Breast epithelium (tissue), 4 donors: ENCODE measurements at regions not wholly inside any gene's neighbourhood (a gene's known extent, or its start where the extent isn't known, plus 50 kb on each side); places are given as distances from the start of the nearest gene placed in this dataset.

Experiments used
- DNase-seq, 2 donors: peaks; one replicate each; pipeline ENCODE4 v3.0.0-alpha.2; 2019; ENCODE audit warnings: low spot score in 2 of 2
- H3K27ac ChIP-seq, 2 donors: fragments of 200-600 bp; sonication (generic) in 1 of 2; one replicate each; pipeline ENCODE4 v1.5.1; 2016 to 2019; ENCODE audit warnings: mild to moderate bottlenecking in 1 of 2
- H3K27me3 ChIP-seq, 2 donors: fragments of 200-600 bp; sonication (generic) in 1 of 2; one replicate each; pipeline versions ENCODE4 v1.5.1 to v1.6.0; 2017 to 2019; ENCODE audit warnings: control low read depth in 1 of 2, mild to moderate bottlenecking in 1 of 2
- H3K36me3 ChIP-seq: fragments of 200-600 bp; one replicate; pipeline ENCODE4 v1.5.1; 2019
- H3K4me1 ChIP-seq, 2 donors: fragments of 200-600 bp; sonication (generic); one replicate each; pipeline ENCODE4 v1.5.1; 2016 to 2019; ENCODE audit warnings: control low read depth in 1 of 2
- H3K4me3 ChIP-seq, 3 donors: fragments of 200-600 bp; sonication (generic); 1 replicate in 2 of 3; 2 replicates in 1 of 3; pipeline ENCODE4 v1.5.1; 2016 to 2019; ENCODE audit warnings: mild to moderate bottlenecking in 3 of 3, moderate library complexity in 2 of 3
- H3K9me3 ChIP-seq, 2 donors: fragments of 200-600 bp; sonication (generic) in 1 of 2; one replicate each; pipeline ENCODE4 v1.5.1; 2016 to 2019; ENCODE audit warnings: control low read depth in 1 of 2
- POLR2A ChIP-seq: fragments of 450-650 bp; IDR thresholded peaks from one replicate; pipeline ENCODE4 v1.6.1; 2016; ENCODE audit warnings: antibody characterized with exemption, mild to moderate bottlenecking, moderate library complexity
- POLR2AphosphoS5 ChIP-seq, 3 donors: sonication (generic); formaldehyde crosslinking; IDR thresholded peaks; one replicate each; pipeline ENCODE4 v1.6.1; 2017; ENCODE audit warnings: antibody characterized with exemption in 3 of 3
- intact Hi-C: fragments of 100-400 bp; cut with DNase I; formaldehyde crosslinking; loops from one replicate; pipeline ENCODE4 v1.15.1; 2023; ENCODE audit warnings: low total_unique reads
- TF ChIP-seq, protein P1 (sequence below), 3 donors: fragments of 450-650 bp; IDR thresholded peaks; one replicate each; pipeline ENCODE4 v1.5.1; 2016 to 2017; ENCODE audit warnings: antibody characterized with exemption in 3 of 3, mild to moderate bottlenecking in 3 of 3, moderate library complexity in 3 of 3

DNA sequence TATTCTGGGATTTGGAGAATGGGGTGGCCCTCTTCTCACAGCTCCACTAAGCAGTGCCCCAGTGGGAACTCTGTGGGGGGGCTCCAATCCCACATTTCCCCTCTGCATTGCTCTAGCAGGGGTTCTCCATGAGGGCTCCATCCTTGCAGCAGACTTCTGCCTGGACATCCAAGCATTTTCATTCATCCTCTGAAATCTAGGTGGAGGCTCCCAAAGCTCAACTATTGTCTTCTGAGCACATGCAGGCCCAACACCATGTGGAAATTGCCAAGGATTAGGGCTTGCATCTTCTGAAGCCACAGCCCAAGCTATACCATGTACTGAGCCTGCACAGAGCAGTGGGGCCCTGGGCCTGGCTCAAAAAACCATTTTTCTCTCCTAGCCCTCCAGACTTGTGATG, 162.4 kb upstream of the CWC22 start:
- H3K27me3 ChIP-seq: no peaks in the 10 kb centered on the region
- no peaks in the 10 kb centered on the region for H3K4me1 ChIP-seq
- no peaks in the 10 kb centered on the region for H3K36me3 ChIP-seq
- TF ChIP-seq POLR2AphosphoS5 (IDR thresholded peaks at IDR 0.05) (no peak), POLR2A (no peak)
- TF ChIP-seq, protein P1, sequence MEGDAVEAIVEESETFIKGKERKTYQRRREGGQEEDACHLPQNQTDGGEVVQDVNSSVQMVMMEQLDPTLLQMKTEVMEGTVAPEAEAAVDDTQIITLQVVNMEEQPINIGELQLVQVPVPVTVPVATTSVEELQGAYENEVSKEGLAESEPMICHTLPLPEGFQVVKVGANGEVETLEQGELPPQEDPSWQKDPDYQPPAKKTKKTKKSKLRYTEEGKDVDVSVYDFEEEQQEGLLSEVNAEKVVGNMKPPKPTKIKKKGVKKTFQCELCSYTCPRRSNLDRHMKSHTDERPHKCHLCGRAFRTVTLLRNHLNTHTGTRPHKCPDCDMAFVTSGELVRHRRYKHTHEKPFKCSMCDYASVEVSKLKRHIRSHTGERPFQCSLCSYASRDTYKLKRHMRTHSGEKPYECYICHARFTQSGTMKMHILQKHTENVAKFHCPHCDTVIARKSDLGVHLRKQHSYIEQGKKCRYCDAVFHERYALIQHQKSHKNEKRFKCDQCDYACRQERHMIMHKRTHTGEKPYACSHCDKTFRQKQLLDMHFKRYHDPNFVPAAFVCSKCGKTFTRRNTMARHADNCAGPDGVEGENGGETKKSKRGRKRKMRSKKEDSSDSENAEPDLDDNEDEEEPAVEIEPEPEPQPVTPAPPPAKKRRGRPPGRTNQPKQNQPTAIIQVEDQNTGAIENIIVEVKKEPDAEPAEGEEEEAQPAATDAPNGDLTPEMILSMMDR (IDR thresholded peaks at IDR 0.05): no peak
- intact Hi-C loops: no loop called here
- DNase-seq: no peak
- H3K9me3 ChIP-seq: peaks cover 13 to 17% of the 10 kb centered on the region in 2 donors
- H3K27ac ChIP-seq: no peak overlapping the region
- H3K4me3 ChIP-seq: no peak overlapping the region

DNA sequence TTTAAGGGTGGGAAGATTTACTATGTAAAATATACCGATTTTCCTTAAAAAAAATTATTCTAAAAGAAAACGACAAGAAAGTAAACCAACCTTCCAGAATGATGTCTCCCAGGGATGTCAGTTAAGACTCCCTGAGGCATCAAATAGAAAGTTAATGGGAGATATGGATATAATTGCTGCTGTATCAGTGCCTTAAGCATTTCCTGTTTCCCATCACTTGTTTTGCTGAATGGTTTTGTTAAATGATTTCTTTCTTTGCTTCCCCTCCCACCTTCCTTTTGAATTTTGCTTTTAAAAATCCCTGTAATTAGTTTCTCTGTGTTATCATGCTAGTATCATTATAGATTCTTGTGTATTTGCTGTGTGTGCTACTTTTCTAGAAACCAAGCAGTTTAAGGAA, 154.3 kb upstream of the CWC22 start:
- intact Hi-C loops: no loop called here
- Histone ChIP-seq H3K27me3 (no peaks in the 10 kb centered on the region), H3K4me1 (no peaks in the 10 kb centered on the region), H3K4me3 (no peak overlapping the region), H3K9me3 (no peaks in the 10 kb centered on the region), H3K27ac (no peak overlapping the region), H3K36me3 (no peaks in the 10 kb centered on the region)
- TF ChIP-seq POLR2A: no peak
- TF ChIP-seq, protein P1 (IDR thresholded peaks at IDR 0.05): no peak
- no peak for TF ChIP-seq POLR2AphosphoS5 (IDR thresholded peaks at IDR 0.05)
- DNase-seq: no peak

DNA sequence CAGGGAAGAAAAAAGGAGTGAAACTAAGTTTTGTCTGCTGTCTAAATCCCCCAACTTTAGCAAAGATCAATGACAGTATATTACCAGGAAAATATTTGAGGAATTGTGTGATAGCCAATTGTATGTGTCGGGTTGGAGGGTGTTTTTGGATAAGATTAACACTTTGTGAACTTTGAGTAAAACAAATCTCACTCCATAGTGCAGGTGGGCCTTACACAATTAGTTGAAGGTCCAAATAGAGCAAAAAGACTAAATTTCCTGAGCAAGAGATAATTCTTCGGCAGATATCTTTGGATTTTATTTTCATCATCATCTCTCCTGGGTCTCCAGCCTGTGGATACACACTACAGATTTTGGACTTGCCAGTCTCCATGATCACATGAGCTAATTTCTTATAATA, 152.8 kb upstream of the CWC22 start:
- Histone ChIP-seq H3K4me3 (no peak overlapping the region), H3K9me3 (no peaks in the 10 kb centered on the region), H3K27ac (no peak overlapping the region), H3K4me1 (no peaks in the 10 kb centered on the region), H3K27me3 (no peaks in the 10 kb centered on the region), H3K36me3 (no peaks in the 10 kb centered on the region)
- no peak for DNase-seq
- no peak for TF ChIP-seq POLR2AphosphoS5 (IDR thresholded peaks at IDR 0.05)
- TF ChIP-seq, protein P1 (IDR thresholded peaks at IDR 0.05): no peak
- intact Hi-C loops: no loop called here

DNA sequence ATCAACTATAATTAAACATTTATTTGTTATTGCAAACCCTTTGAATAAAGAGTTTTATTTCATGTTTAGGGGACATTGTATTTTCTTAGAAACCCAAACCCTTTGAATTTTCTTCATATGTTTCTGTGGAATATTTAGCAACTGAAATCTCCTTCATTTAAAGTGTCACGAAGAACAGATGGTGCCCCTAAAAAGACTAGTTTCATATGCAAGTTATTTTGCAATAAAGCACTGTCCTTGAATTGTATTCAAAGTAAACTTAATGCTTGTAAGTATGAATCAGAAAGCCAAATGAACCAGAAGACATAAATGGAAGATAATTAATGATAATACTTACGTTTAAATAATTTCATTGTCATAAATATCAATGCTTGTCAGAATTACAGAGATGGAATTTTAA, 151.9 kb upstream of the CWC22 start:
- no peak for TF ChIP-seq POLR2A
- TF ChIP-seq, protein P1 (IDR thresholded peaks at IDR 0.05): no peak
- TF ChIP-seq POLR2AphosphoS5 (IDR thresholded peaks at IDR 0.05): no peak
- H3K27me3 ChIP-seq: no peaks in the 10 kb centered on the region
- no peaks in the 10 kb centered on the region for H3K9me3 ChIP-seq
- no peak overlapping the region for H3K27ac ChIP-seq
- no peak overlapping the region for H3K4me3 ChIP-seq
- no peaks in the 10 kb centered on the region for H3K4me1 ChIP-seq
- intact Hi-C loops: no loop called here
- DNase-seq: no peak
- H3K36me3 ChIP-seq: no peaks in the 10 kb centered on the region

DNA sequence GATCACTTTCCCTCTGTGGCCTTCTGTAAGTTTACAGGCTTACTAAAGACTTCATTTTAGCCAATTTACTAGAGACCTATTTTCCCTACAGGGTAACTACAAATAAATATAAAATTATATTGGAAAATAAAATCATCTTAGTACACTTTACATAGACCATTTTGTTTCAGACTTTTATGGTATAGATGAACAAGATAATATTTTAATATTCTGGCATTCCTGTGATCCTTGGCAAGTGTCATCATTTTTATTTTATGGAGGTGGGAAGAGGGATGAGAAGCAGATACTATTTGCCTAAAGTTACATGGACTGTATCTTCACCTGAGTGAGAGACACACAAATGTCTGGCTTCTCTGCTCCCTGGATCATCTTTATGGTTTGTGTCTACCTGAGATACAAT, 149.6 kb upstream of the CWC22 start:
- no peak overlapping the region for H3K27ac ChIP-seq
- DNase-seq: no peak
- H3K9me3 ChIP-seq: no peaks in the 10 kb centered on the region
- H3K4me3 ChIP-seq: no peak overlapping the region
- no peaks in the 10 kb centered on the region for H3K27me3 ChIP-seq
- H3K36me3 ChIP-seq: no peaks in the 10 kb centered on the region
- intact Hi-C loops: no loop called here
- TF ChIP-seq, protein P1 (IDR thresholded peaks at IDR 0.05): no peak
- TF ChIP-seq POLR2AphosphoS5 (IDR thresholded peaks at IDR 0.05) (no peak), POLR2A (no peak)
- no peaks in the 10 kb centered on the region for H3K4me1 ChIP-seq
